ENCODE measurements at regions not wholly inside any gene's neighbourhood (a gene's known extent, or its start where the extent isn't known, plus 50 kb on each side); places are given as distances from the start of the nearest gene placed in this dataset.

GRCh38 chr21:15197696-15198095, 132.9 kb upstream of the NRIP1 start:
- DNase-seq (ENCODE audit: low spot score) (no peak), FAIRE-seq (no peak), ATAC-seq (no peak)
- Histone ChIP-seq H3K4me2 (ENCODE audit: low read depth, low read length) (no peak overlapping the region), H3K27me3 (ENCODE audit: control insufficient read depth in 1 of 2, insufficient read depth in 2 of 2, low read length in 2 of 2) (no peaks in the 10 kb centered on the region), H3K4me3 (replicated peaks in 1 of 3; ENCODE audit: insufficient read depth in 1 of 3, low read depth in 2 of 3, low read length in 3 of 3) (no peak overlapping the region), H3K36me3 (replicated peaks in 1 of 2; ENCODE audit: control insufficient read depth in 1 of 2, insufficient read depth in 2 of 2, low read length in 2 of 2) (no peaks in the 10 kb centered on the region), H3K79me2 (ENCODE audit: insufficient read depth, low read length) (no peaks in the 10 kb centered on the region), H3K27ac (ENCODE audit: extremely low read length, insufficient read depth, low read length) (no peak overlapping the region), H4K20me1 (ENCODE audit: insufficient read depth, low read length) (no peaks in the 10 kb centered on the region), H3K9me3 (ENCODE audit: low read length) (no peaks in the 10 kb centered on the region), H3K4me1 (ENCODE audit: insufficient read depth, low read length) (peaks cover 77% of the 10 kb centered on the region), H3K9ac (ENCODE audit: insufficient read depth, low read depth, low read length) (no peak overlapping the region), H2AFZ (ENCODE audit: low read length) (no peak overlapping the region)
- no peak for TF ChIP-seq ZFP36L1 (CRISPR knock-in tag; IDR thresholded peaks at IDR 0.05)
- no peak for TF ChIP-seq FOXP1 (IDR thresholded peaks at IDR 0.05)
- TF ChIP-seq FOXP1 (CRISPR knock-in tag; IDR thresholded peaks at IDR 0.05), result no peak
- no peak for TF ChIP-seq ZNF550 (CRISPR knock-in tag; IDR thresholded peaks at IDR 0.05; ENCODE audit: borderline replicate concordance)
- TF ChIP-seq TCF7 (IDR thresholded peaks at IDR 0.05; ENCODE audit: low read depth), result no peak
- no peak for TF ChIP-seq GMEB2 (CRISPR knock-in tag; IDR thresholded peaks at IDR 0.05; ENCODE audit: low read depth)
- no peak for TF ChIP-seq ZSCAN29 (CRISPR knock-in tag; conservative IDR thresholded peaks at IDR 0.05)
- TF ChIP-seq ATAD3A (CRISPR knock-in tag; IDR thresholded peaks at IDR 0.05), result no peak
- no peak for TF ChIP-seq SKI (IDR thresholded peaks at IDR 0.05; ENCODE audit: partially characterized antibody)
- TF ChIP-seq ZNF326 (CRISPR knock-in tag; IDR thresholded peaks at IDR 0.05; ENCODE audit: borderline replicate concordance), result no peak
- ChIA-PET POLR2A (no interaction called here), CTCF (ENCODE audit: low intra/inter-chr PET ratio, low total read pairs) (no interaction called here)
- intact Hi-C loops (cut with micrococcal nuclease; ENCODE audit: unreplicated experiment) (no loop called here), in situ Hi-C loops (cut with HindIII; ENCODE audit: extremely low pct_ligation_motif_present, low pct_unique_long_range_greater_than_20kb) (no loop called here)
- WGBS (ENCODE audit: low lambda C conversion rate), result 95% methylated on average over 2 of the region's 2 CpGs
- BruUV-seq (replicated peaks), result no TSS peak
